Activated T-helper 1 cell treated with anti-CD3 and anti-CD28 coated beads, Interleukin-2, amount 50 U/mL, for 16 hours (primary cell): ENCODE measurements at regions not wholly inside any gene's neighbourhood (a gene's known extent, or its start where the extent isn't known, plus 50 kb on each side); places are given as distances from the start of the nearest gene placed in this dataset.

ENCODE experiments used
- DNase-seq, 2 donors: peaks; one replicate each; pipeline ENCODE4 v3.0.0-alpha.2; 2020; ENCODE audit warnings: low read depth in 1 of 2, low spot score in 1 of 2

- no peak for DNase-seq
Measured at GRCh38 chr9:97747201-97747965, 50.2 kb upstream of the XPA start.

- no peak for DNase-seq
Measured at GRCh38 chr9:97748525-97748924, 51.4 kb upstream of the XPA start.

GRCh38 chr9:97749928-97750327 lies 52.8 kb upstream of the XPA start:
- no peak for DNase-seq

- DNase-seq = no peak
Measured at GRCh38 chr9:97751531-97751930, 54.4 kb upstream of the XPA start.

DNA sequence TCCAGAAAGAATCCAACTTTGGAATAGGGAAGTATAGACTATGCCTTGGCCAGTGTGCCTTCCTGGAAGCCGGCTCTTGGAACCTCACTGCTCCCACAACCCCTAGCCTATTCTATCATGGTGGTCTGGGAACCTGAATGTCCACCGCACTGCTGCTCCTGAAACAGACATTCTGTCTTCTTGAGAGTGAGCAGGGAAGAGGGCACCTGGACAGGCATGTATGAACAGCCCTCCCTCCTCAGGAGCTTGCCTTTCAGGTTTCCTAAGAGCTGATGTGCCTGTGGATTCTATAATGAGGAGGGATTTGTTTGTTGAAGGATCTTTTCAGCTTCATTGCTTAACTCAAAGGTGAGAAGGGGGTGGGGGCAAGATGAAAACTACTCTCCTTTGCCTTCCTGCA lies 55.1 kb upstream of the XPA start:
- no peak for DNase-seq

- no peak for DNase-seq
Measured at GRCh38 chr9:97753364-97753763, 56.2 kb upstream of the XPA start.

- DNase-seq = no peak
Measured at GRCh38 chr9:97753975-97754374, 56.8 kb upstream of the XPA start.

DNA sequence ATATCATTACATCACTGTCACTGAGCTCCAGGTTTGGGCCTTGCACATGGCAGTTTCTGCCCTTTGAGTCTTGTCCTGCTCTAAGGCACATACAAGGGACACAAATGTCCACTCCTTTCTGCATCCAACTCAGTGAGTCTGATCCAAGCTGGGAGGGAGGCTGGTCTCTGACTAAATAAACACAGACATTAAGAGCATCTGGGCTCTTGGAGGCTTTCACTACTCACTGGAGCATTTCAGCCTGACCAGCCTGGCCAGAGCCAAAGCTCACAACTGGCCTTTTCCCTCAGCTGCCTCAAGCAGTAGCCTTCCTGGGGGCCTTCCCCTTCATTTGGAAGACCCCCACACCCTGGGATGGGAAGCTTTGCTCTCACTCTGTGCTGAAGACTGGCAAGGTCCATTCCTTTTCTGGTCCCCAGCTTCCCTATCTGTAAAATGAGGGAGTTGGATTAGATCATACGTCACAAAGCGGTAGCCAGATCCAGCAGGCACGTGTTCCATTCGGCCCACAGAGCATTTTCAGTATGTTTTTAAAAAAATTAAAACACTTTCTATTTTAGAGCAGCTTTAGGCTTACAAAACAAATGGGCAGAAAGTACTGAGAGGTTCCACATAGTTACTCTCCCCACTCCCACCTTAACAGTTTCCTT lies 58.6 kb upstream of the XPA start:
- DNase-seq = no peak

DNA sequence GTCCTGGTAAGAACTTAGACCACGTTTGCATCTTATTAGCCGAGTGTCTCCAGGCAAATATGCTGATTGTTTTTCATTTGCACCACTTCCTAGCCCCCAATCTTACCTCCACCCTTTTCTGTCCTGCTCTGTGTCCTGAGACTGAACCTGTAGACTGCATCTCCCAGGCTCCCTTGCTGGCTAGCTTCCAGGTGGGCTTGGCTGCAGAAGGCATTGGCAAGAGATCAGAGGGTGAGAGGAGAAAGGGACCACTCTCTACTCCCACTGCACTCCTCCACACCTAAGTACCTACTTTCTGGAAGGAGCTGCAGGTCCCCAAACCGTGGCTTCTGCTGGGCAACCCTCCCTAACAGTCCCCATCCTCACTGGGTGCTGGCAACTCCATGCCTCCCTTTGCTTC lies 59.9 kb upstream of the XPA start:
- DNase-seq = no peak

DNA sequence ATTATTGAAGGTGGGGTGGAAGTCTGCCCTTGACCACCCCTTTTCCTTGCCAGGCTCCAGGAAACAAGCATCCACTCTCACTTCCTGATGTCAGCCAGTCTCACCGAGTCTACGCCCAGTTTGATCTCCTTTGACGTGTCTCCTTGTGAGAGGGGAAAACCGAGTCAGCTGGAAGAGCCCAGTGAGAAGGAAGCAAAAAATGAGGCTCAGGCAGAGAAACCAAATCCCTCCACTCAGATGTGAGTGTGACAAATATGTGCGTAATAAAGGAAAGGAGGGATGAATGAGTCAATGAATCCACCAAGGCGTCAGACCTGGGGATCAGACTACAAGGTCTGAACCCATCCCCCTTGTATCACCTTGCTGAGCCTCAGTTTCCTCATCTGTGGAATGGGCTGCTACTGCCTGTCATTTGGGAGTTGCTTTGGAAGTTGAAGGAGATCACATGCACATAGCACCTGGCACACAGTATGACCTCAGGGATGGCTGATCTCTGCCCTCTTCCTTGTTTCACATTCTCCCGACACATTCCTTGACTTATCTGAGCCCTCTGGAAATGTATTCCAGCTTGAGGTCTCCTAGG lies 61.3 kb upstream of the XPA start:
- DNase-seq = no peak

GRCh38 chr9:97759581-97760288 lies 62.6 kb upstream of the XPA start:
- no peak for DNase-seq

- no peak for DNase-seq
Measured at GRCh38 chr9:97761056-97761598, 64.0 kb upstream of the XPA start.

DNA sequence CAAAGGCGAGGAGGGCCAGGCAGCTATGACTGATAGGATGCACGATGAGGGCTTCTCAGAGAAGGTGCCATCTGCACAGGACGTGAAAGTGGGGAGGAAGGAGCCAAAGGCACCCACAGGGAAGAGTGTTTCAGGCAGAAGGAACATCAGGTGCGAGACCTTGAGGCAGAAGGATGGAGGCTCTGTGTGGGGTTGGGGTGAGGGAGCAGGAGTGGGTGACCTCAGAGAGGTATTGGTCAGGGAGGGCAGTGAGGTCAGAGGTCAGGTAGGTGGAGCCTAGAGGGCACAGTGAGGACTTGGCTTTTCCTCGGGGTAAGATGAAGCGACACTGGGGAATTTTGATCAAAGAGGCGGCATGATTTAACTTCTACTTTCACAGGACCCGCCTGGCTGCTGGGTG lies 64.7 kb upstream of the XPA start:
- DNase-seq = no peak

- no peak for DNase-seq
Measured at GRCh38 chr9:97763874-97764273, 66.7 kb upstream of the XPA start.

DNA sequence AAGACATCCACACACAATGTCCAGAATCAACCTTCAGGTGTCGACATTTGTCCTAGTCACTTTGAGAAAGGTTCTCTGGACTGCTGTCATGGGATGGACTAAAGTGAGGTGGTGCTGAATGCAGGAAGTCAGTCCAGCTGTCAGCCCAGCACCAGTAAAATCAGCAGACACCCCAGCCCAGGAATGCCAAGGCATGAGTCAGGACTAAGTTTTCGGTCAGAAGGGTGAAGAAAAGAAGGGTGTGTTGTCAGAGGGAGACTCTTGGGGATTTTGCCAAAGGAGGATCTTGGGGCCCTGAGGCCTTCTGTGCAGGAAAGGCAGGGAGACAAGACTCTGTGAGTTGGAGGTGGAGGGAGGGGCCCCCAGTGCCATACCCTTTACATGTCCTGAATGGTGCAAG lies 69.0 kb upstream of the XPA start:
- no peak for DNase-seq

DNA sequence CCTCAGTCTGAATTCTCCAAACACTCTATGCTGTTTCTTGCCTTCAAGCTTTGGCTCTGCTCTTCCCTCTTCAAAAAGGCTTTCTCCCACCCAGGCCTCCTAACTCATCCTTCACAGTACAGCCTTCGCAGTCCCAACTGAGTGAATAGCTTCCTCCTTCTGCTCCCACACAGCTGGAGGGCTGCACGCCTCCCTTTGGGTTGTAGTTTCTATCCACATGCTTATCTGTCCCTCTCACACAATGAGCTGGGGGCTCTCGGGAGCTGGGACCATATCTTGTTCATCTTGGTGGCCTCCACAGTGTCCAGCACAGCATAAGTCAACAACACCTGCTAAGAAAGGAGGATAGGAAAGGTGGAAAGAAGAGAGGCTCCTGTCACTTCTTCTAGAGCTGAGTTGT lies 69.5 kb upstream of the XPA start:
- DNase-seq = no peak

DNA sequence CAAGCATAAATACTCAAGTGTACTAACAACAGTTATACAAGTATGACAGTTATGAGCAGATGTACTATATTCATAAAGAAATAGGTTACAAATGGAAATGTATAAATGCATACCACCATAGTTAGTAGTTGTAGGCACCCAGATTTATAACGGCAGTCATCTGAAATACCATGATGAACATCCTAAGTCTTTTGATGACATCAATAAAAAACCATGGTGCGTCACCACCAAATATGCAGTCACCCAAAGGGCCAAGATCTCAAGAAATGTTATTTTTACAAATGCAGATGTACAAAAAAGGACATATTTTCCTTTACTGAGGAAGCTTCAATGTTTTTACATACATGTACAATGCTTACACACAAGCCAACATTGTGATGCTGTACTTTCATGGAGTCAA lies 70.8 kb upstream of the XPA start:
- DNase-seq = no peak

GRCh38 chr9:97768746-97769145 lies 71.6 kb upstream of the XPA start:
- no peak for DNase-seq

DNA sequence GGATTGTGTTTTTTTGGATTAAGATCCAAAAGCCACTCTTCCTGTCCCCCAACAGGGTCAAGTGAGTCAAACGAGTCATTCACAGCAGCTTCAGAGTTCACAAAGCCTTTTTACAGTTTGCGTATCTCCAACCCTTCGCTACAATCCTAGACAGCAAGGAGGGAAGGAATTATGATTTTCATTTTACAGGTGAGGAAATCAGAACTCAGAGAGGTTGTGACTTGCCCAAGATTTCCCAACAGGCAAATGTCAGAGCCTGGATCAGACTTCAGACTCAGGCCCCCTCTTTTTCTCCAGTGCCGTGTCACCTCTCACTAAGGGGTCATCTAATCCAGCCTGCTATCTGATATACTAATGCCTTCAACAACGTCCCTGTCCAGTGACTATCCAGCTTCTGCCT lies 72.1 kb upstream of the XPA start:
- no peak for DNase-seq

GRCh38 chr9:97770808-97771372 lies 73.8 kb upstream of the XPA start:
- DNase-seq = no peak

DNA sequence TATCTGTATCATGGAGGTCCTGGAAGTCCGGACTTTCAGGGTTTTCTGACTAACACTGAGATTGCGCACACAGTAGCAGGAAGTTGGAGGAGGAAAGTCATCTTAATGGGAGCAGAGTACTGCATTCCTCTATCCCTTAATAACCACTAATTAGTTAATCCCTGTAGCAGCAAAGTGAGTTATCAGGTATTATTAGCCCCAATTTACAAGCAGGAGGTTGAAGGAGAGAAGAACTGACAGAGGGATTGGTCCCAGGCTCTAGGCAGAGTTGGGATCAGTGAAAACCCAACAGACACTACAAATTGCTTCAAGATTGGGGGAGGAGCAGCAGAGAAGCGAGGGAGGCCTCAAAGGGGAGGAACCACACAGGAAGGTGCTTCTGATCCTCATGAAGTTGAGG lies 74.5 kb upstream of the XPA start:
- DNase-seq = no peak
